ENCODE measurements at regions not wholly inside any gene's neighbourhood (a gene's known extent, or its start where the extent isn't known, plus 50 kb on each side); places are given as distances from the start of the nearest gene placed in this dataset.

GRCh38 chr12:87704374-87704773, 324.8 kb downstream of the C12orf50 start:
- H3K4me3 ChIP-seq = no peak overlapping the region
- H3K36me3 ChIP-seq (replicated peaks in 1 of 2) = no peaks in the 10 kb centered on the region
- DNase-seq = no peak
- H3K27ac ChIP-seq = no peak overlapping the region
- H3K9me3 ChIP-seq (replicated peaks in 1 of 3) = no peaks in the 10 kb centered on the region
- no peaks in the 10 kb centered on the region for H3K4me1 ChIP-seq (replicated peaks in 1 of 2)
- WGBS, 4 donors = 75 to 90% (median 78%) methylated on average over 5 of the region's 5 CpGs
- TF ChIP-seq CTCF (IDR thresholded peaks at IDR 0.05) = no peak
- no peak for TF ChIP-seq POLR2A (IDR thresholded peaks at IDR 0.05)
- no peaks in the 10 kb centered on the region for H3K27me3 ChIP-seq
- intact Hi-C loops (cut with DNase I) = no loop called here

- no peak overlapping the region for H3K4me3 ChIP-seq
- H3K27me3 ChIP-seq = no peaks in the 10 kb centered on the region
- no peaks in the 10 kb centered on the region for H3K9me3 ChIP-seq (replicated peaks in 1 of 3)
- H3K4me1 ChIP-seq (replicated peaks in 1 of 2) = peaks cover 0 to 5% of the 10 kb centered on the region in 2 donors
- intact Hi-C loops (cut with DNase I) = no loop called here
- H3K27ac ChIP-seq = no peak overlapping the region
- H3K36me3 ChIP-seq (replicated peaks in 1 of 2) = no peaks in the 10 kb centered on the region
- WGBS, 4 donors = 76 to 86% (median 82%) methylated on average over 7 of the region's 7 CpGs
- TF ChIP-seq CTCF (IDR thresholded peaks at IDR 0.05) = no peak
- no peak for TF ChIP-seq POLR2A (IDR thresholded peaks at IDR 0.05)
- no peak for DNase-seq
Measured at GRCh38 chr12:87690236-87690810, 338.9 kb downstream of the C12orf50 start.

- DNase-seq = no peak
- 50 to 66% (median 62%) methylated on average over 2 of the region's 2 CpGs for WGBS, 4 donors
- intact Hi-C loops (cut with DNase I) = no loop called here
- Histone ChIP-seq H3K9me3 (replicated peaks in 1 of 3) (no peaks in the 10 kb centered on the region), H3K4me1 (replicated peaks in 1 of 2) (peaks cover 0 to 5% of the 10 kb centered on the region in 2 donors), H3K27ac (no peak overlapping the region), H3K4me3 (no peak overlapping the region), H3K27me3 (no peaks in the 10 kb centered on the region), H3K36me3 (replicated peaks in 1 of 2) (no peaks in the 10 kb centered on the region)
- no peak for TF ChIP-seq POLR2A (IDR thresholded peaks at IDR 0.05)
- TF ChIP-seq CTCF (IDR thresholded peaks at IDR 0.05) = no peak
Measured at GRCh38 chr12:87689196-87689595, 340.0 kb downstream of the C12orf50 start.

GRCh38 chr12:87687362-87687761, 341.8 kb downstream of the C12orf50 start:
- no peak overlapping the region for H3K27ac ChIP-seq
- H3K36me3 ChIP-seq (replicated peaks in 1 of 2) = no peaks in the 10 kb centered on the region
- TF ChIP-seq POLR2A (IDR thresholded peaks at IDR 0.05) (no peak), CTCF (IDR thresholded peaks at IDR 0.05) (no peak)
- no peaks in the 10 kb centered on the region for H3K27me3 ChIP-seq
- DNase-seq = peak in 6 of 7 donors; percentile 6 to 62 (median 29)
- WGBS, 4 donors = 21 to 27% (median 22%) methylated on average over 6 of the region's 6 CpGs
- H3K4me3 ChIP-seq = no peak overlapping the region
- intact Hi-C loops (cut with DNase I) = no loop called here
- peaks cover 0 to 5% of the 10 kb centered on the region in 2 donors for H3K4me1 ChIP-seq (replicated peaks in 1 of 2)
- H3K9me3 ChIP-seq (replicated peaks in 1 of 3) = no peaks in the 10 kb centered on the region
